ENCODE measurements at regions not wholly inside any gene's neighbourhood (a gene's known extent, or its start where the extent isn't known, plus 50 kb on each side); places are given as distances from the start of the nearest gene placed in this dataset.

DNA sequence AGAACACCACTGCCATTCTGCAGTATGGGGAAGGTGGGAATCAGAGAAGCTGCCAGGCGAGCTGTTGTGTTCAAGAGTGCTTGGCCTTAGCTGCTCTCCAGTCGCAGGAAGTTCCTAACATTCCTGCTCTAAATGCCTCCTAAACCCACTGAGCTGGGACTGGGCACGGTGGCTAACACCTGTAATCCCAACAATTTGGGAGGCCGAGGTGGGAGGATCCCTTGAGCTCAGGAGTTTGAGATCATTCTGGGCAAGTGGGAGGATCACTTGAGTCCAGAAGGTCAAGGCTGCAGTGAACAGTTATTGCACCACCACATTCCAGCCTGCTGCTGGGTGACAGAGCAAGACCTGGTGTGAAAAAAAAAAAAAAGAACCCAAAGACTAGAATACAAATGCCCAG lies 690.3 kb upstream of the FAM241A start:
- TF ChIP-seq, protein P1, sequence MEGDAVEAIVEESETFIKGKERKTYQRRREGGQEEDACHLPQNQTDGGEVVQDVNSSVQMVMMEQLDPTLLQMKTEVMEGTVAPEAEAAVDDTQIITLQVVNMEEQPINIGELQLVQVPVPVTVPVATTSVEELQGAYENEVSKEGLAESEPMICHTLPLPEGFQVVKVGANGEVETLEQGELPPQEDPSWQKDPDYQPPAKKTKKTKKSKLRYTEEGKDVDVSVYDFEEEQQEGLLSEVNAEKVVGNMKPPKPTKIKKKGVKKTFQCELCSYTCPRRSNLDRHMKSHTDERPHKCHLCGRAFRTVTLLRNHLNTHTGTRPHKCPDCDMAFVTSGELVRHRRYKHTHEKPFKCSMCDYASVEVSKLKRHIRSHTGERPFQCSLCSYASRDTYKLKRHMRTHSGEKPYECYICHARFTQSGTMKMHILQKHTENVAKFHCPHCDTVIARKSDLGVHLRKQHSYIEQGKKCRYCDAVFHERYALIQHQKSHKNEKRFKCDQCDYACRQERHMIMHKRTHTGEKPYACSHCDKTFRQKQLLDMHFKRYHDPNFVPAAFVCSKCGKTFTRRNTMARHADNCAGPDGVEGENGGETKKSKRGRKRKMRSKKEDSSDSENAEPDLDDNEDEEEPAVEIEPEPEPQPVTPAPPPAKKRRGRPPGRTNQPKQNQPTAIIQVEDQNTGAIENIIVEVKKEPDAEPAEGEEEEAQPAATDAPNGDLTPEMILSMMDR (conservative IDR thresholded peaks at IDR 0.05; ENCODE audit: low read depth, low read length) = no peak
- TF ChIP-seq RFX5 (IDR thresholded peaks at IDR 0.05; ENCODE audit: low read depth, low read length) (no peak), RAD21 (IDR thresholded peaks at IDR 0.05; ENCODE audit: low read length) (no peak), CHD1 (IDR thresholded peaks at IDR 0.05; ENCODE audit: low read depth, low read length) (no peak), NFE2L2 (IDR thresholded peaks at IDR 0.05; ENCODE audit: low read depth, low read length) (no peak), POLR2A (IDR thresholded peaks at IDR 0.05; ENCODE audit: low read depth, low read length) (no peak), CEBPB (IDR thresholded peaks at IDR 0.05; ENCODE audit: low read depth, low read length) (no peak), BHLHE40 (IDR thresholded peaks at IDR 0.05; ENCODE audit: low read depth, low read length) (no peak), MAFK (IDR thresholded peaks at IDR 0.05; ENCODE audit: low read depth, low read length) (no peak), MXI1 (IDR thresholded peaks at IDR 0.05; ENCODE audit: borderline replicate concordance, low read depth, low read length) (no peak), RCOR1 (IDR thresholded peaks at IDR 0.05; ENCODE audit: insufficient replicate concordance, low read length) (no peak)
- TF ChIP-seq, protein P2, sequence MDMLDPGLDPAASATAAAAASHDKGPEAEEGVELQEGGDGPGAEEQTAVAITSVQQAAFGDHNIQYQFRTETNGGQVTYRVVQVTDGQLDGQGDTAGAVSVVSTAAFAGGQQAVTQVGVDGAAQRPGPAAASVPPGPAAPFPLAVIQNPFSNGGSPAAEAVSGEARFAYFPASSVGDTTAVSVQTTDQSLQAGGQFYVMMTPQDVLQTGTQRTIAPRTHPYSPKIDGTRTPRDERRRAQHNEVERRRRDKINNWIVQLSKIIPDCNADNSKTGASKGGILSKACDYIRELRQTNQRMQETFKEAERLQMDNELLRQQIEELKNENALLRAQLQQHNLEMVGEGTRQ (IDR thresholded peaks at IDR 0.05; ENCODE audit: low read depth, low read length) = no peak
- TF ChIP-seq, protein P3, sequence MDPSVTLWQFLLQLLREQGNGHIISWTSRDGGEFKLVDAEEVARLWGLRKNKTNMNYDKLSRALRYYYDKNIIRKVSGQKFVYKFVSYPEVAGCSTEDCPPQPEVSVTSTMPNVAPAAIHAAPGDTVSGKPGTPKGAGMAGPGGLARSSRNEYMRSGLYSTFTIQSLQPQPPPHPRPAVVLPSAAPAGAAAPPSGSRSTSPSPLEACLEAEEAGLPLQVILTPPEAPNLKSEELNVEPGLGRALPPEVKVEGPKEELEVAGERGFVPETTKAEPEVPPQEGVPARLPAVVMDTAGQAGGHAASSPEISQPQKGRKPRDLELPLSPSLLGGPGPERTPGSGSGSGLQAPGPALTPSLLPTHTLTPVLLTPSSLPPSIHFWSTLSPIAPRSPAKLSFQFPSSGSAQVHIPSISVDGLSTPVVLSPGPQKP (IDR thresholded peaks at IDR 0.05; ENCODE audit: borderline replicate concordance, low read depth, low read length) = no peak

Data from IMR-90 (cell line).